ENCODE measurements at regions not wholly inside any gene's neighbourhood (a gene's known extent, or its start where the extent isn't known, plus 50 kb on each side); places are given as distances from the start of the nearest gene placed in this dataset.

- no peaks in the 10 kb centered on the region for H3K27me3 ChIP-seq (ENCODE audit: insufficient read depth)
- no peaks in the 10 kb centered on the region; a peak in 1 of 4 replicates for H3K4me1 ChIP-seq (ENCODE audit: control insufficient read depth in 1 of 2, insufficient read depth in 2 of 2, low read depth in 1 of 2, low read length in 1 of 2)
- H4K20me1 ChIP-seq (ENCODE audit: insufficient read depth), result no peaks in the 10 kb centered on the region
- no peak overlapping the region for H3K27ac ChIP-seq (ENCODE audit: low read depth in 2 of 2, low read length in 1 of 2)
- no peaks in the 10 kb centered on the region for H3K9me3 ChIP-seq
- no peak overlapping the region for H3K4me2 ChIP-seq
- H3K4me3 ChIP-seq (ENCODE audit: low read depth in 2 of 2, low read length in 1 of 2), result no peak overlapping the region
- 43% methylated on average over 1 of the region's 1 CpG for WGBS (ENCODE audit: low lambda C conversion rate)
- H3K36me3 ChIP-seq (replicated peaks in 1 of 2; ENCODE audit: control insufficient read depth in 1 of 2, insufficient read depth in 2 of 2, low read length in 1 of 2), result no peaks in the 10 kb centered on the region
- H2AFZ ChIP-seq (ENCODE audit: low read depth), result no peak overlapping the region
- CTCF ChIA-PET, result no interaction called here
- H3K9me2 ChIP-seq, result no peaks in the 10 kb centered on the region
- POLR2A ChIA-PET, result no interaction called here
- H3F3A ChIP-seq (replicated peaks; ENCODE audit: insufficient read depth), result no peaks in the 10 kb centered on the region
- DNase-seq, result no peak
- TF ChIP-seq TEAD4 (IDR thresholded peaks at IDR 0.05; ENCODE audit: borderline replicate concordance, insufficient read depth), result no peak
- TF ChIP-seq ELF1 (IDR thresholded peaks at IDR 0.05), result no peak
- no peak for TF ChIP-seq SIN3A (IDR thresholded peaks at IDR 0.05; ENCODE audit: borderline replicate concordance, low read depth, low read length)
- TF ChIP-seq RCOR1 (IDR thresholded peaks at IDR 0.05; ENCODE audit: low read length), result no peak
- no peak for TF ChIP-seq YY1 (IDR thresholded peaks at IDR 0.05; ENCODE audit: low read depth)
- TF ChIP-seq, protein P1, sequence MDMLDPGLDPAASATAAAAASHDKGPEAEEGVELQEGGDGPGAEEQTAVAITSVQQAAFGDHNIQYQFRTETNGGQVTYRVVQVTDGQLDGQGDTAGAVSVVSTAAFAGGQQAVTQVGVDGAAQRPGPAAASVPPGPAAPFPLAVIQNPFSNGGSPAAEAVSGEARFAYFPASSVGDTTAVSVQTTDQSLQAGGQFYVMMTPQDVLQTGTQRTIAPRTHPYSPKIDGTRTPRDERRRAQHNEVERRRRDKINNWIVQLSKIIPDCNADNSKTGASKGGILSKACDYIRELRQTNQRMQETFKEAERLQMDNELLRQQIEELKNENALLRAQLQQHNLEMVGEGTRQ (IDR thresholded peaks at IDR 0.05; ENCODE audit: borderline replicate concordance, low read depth, low read length), result no peak
- no peak for TF ChIP-seq USF1 (IDR thresholded peaks at IDR 0.05; ENCODE audit: borderline replicate concordance, low read depth)
- no peak for TF ChIP-seq PBX3 (IDR thresholded peaks at IDR 0.05)
- TF ChIP-seq, protein P2, sequence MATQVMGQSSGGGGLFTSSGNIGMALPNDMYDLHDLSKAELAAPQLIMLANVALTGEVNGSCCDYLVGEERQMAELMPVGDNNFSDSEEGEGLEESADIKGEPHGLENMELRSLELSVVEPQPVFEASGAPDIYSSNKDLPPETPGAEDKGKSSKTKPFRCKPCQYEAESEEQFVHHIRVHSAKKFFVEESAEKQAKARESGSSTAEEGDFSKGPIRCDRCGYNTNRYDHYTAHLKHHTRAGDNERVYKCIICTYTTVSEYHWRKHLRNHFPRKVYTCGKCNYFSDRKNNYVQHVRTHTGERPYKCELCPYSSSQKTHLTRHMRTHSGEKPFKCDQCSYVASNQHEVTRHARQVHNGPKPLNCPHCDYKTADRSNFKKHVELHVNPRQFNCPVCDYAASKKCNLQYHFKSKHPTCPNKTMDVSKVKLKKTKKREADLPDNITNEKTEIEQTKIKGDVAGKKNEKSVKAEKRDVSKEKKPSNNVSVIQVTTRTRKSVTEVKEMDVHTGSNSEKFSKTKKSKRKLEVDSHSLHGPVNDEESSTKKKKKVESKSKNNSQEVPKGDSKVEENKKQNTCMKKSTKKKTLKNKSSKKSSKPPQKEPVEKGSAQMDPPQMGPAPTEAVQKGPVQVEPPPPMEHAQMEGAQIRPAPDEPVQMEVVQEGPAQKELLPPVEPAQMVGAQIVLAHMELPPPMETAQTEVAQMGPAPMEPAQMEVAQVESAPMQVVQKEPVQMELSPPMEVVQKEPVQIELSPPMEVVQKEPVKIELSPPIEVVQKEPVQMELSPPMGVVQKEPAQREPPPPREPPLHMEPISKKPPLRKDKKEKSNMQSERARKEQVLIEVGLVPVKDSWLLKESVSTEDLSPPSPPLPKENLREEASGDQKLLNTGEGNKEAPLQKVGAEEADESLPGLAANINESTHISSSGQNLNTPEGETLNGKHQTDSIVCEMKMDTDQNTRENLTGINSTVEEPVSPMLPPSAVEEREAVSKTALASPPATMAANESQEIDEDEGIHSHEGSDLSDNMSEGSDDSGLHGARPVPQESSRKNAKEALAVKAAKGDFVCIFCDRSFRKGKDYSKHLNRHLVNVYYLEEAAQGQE (IDR thresholded peaks at IDR 0.05; ENCODE audit: low read depth, low read length), result no peak
- no peak for TF ChIP-seq RFX5 (IDR thresholded peaks at IDR 0.05; ENCODE audit: low read length)
- TF ChIP-seq, protein P3, sequence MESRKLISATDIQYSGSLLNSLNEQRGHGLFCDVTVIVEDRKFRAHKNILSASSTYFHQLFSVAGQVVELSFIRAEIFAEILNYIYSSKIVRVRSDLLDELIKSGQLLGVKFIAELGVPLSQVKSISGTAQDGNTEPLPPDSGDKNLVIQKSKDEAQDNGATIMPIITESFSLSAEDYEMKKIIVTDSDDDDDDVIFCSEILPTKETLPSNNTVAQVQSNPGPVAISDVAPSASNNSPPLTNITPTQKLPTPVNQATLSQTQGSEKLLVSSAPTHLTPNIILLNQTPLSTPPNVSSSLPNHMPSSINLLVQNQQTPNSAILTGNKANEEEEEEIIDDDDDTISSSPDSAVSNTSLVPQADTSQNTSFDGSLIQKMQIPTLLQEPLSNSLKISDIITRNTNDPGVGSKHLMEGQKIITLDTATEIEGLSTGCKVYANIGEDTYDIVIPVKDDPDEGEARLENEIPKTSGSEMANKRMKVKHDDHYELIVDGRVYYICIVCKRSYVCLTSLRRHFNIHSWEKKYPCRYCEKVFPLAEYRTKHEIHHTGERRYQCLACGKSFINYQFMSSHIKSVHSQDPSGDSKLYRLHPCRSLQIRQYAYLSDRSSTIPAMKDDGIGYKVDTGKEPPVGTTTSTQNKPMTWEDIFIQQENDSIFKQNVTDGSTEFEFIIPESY (IDR thresholded peaks at IDR 0.05; ENCODE audit: borderline replicate concordance, low read depth), result no peak
- no peak for TF ChIP-seq RXRA (IDR thresholded peaks at IDR 0.05; ENCODE audit: borderline replicate concordance, low read depth)
- TF ChIP-seq, protein P4, sequence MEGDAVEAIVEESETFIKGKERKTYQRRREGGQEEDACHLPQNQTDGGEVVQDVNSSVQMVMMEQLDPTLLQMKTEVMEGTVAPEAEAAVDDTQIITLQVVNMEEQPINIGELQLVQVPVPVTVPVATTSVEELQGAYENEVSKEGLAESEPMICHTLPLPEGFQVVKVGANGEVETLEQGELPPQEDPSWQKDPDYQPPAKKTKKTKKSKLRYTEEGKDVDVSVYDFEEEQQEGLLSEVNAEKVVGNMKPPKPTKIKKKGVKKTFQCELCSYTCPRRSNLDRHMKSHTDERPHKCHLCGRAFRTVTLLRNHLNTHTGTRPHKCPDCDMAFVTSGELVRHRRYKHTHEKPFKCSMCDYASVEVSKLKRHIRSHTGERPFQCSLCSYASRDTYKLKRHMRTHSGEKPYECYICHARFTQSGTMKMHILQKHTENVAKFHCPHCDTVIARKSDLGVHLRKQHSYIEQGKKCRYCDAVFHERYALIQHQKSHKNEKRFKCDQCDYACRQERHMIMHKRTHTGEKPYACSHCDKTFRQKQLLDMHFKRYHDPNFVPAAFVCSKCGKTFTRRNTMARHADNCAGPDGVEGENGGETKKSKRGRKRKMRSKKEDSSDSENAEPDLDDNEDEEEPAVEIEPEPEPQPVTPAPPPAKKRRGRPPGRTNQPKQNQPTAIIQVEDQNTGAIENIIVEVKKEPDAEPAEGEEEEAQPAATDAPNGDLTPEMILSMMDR (IDR thresholded peaks at IDR 0.05), result no peak
- no peak for TF ChIP-seq MXI1 (IDR thresholded peaks at IDR 0.05; ENCODE audit: low read depth, low read length)
- TF ChIP-seq CHD2 (IDR thresholded peaks at IDR 0.05; ENCODE audit: low read length, partially characterized antibody), result no peak
- H3K9ac ChIP-seq, result no peak overlapping the region
- no peaks in the 10 kb centered on the region for H3K79me2 ChIP-seq (ENCODE audit: insufficient read depth)
These were observed 621.1 kb downstream of the STK39 start for GRCh38 chr2:167626301-167626700.

Measured in SK-N-SH (cell line).